ENCODE measurements at regions not wholly inside any gene's neighbourhood (a gene's known extent, or its start where the extent isn't known, plus 50 kb on each side); places are given as distances from the start of the nearest gene placed in this dataset.
"Not testable (repeated sequence)": the region's sequence is repeated elsewhere in the genome, so short reads cannot be mapped to it uniquely, and the experiment has no call there.

DNA sequence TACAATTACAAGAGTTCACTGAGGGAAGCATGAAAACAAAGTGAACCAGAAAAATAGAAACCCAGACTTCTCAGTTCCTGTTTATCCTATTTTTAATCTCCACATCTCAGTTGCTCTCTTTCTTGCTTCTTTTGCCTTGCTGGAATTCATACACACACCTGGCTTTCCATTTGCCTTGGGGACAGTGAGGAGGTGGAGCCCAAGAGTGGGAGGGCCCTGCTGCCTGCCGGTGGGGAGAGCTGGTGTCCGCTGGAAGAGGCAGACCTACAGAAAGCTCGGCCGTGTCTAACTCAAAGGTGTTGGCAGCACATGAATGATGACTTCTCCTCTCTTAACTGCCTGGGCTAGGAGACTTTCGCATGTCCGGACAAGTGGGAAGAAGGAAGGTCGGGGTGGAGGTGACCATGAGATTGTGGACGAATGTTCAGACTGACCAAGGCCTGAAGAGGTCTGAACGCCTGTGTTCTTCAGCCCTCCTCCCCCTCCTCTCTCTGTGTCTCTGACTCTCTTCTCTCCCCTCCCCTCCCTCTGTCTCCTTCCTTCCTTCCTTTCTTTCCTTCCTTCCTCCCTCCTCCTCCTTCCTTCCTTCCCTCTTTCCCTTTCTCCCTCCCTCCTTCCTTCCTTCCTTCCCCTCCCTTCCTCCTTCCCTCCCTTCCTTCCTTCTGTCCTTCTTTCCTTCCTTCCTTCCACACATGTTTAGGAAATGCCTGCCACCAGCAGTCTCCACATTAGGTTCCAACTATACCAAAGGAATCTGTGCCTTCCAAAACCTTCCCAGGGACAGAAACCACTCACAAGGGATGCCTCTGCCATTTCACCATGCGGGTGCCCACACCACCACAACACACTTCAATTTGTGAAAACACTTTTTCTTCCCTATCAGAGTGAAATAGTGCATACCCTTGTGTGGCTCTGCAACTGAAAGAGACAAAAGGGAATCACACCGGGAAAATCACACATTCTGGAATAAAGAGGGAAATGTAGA lies 157.3 kb upstream of the RUNX1 start:
- DNase-seq: no peak

DNA sequence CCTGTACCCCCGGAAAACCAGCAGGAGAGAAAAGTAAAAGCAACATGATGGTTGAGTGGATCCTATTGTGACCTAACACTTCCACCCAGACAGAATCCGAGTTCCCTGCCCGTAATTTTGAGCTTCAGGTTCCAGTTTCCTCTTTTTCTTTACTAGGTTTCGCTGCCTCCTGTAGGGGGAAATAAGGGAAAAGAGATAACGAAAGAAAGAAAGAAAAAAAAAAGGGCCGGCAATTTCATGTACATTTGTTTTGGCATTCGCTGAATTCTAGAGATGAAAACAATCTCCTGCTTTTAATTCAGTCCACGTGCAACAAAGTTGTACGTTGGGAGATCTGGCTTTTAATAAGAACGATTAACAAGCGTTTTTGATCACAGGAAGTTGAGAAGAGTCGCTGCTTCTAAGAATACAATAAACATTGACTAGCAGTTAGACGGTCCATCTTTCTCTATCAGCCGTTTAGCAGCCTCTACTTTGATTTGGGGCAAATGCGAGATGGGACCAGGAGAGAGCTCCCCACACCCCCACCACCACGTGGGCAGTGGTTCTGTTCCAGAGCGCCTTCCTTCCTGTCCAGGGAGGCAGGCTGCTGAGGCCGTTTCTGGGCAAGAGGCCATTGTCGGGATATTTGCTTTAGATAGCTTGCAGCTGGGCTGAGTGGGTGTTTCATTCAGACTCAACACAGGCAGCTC lies 155.9 kb upstream of the RUNX1 start:
- peak; percentile 57 for DNase-seq

- no peak for DNase-seq
Measured at GRCh38 chr21:35204125-35204524, 155.0 kb upstream of the RUNX1 start.

- no peak for DNase-seq
Measured at GRCh38 chr21:35203093-35203977, 154.2 kb upstream of the RUNX1 start.

DNA sequence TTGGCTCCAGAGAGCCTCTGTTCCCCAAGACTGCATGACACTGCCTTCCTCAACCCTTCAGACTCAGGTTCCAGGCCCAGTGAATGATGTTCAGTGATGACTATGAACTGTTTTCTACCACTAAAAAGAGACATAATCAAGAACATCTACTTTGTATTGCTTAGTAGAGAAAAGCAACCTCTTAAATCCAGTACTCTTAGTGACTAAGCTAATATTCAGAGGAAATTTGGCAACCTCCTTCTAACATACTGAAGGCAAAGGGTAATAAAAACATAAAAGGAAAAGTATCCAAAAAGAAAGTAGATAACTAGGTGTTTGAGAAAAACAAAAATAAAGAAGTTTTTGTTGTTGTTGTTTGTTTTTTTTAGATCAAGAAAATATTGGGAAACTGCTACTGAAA lies 153.3 kb upstream of the RUNX1 start:
- DNase-seq: no peak

- no peak for DNase-seq
Measured at GRCh38 chr21:35201799-35202198, 152.7 kb upstream of the RUNX1 start.

DNA sequence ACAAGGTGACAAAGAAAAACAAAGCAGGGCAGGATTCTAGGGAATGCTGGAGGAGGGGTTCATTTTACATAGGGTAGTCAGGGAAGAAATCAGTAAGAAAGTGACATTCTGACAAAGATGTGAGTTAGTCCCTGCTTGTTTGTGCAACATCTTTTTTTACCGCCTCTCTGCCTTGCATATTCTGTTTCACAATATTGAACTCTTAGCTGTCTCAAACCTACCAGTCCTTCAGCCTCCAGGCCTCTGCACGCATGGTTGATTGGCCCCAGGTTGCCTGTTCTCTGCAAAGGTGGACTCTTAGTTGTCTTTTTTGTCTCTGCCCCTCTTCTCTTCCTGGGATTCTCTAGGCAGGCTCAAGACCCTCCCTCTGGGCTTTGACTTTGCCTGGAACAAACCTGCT lies 152.2 kb upstream of the RUNX1 start:
- no peak for DNase-seq

DNA sequence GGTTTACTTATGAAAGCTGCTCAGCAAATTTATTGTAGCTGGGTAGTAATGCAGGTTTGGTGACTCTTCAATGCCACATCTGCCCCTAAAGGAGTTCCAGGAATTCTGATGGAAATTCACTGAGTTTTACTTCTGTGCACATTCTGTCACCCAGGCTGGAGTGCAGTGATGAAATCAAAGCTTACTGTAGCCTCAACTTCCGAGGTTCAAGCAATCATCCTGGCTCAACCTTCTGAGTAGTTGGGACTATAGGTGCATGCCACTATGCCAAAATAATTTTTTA lies 150.6 kb upstream of the RUNX1 start:
- DNase-seq: no peak

DNA sequence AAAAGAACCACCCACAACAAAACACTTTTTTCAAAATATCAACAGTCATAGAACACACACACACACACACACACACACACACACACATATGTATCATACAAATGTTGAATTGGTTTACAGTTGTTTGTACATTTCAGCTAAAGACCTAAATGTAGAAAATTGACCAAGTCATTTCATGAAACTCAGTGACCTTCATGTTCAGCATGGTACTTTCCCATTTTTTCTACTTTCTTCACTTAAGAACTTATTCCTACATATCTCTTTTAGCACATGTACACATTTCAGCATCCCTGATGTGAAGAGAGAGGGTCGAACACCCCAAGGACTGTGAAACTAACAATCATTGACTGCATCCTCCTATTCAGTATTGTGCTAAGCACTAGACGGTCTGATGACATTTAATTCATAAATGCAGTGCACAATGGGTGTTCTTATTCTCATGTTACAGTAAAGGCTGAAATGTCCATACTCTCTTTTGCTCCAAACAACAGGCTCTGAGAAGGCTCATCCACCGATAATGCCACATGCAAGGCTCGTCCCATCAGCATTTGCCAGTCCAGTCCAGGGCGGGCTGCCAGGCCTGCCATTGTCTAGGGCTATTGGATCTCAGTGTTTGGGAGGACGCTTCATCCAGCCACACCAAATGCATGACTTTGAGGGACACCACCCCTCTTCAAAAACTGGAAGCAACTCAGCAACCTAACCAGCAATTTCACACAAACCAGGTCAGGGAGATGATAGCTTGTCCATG lies 150.1 kb upstream of the RUNX1 start:
- DNase-seq: no peak

DNA sequence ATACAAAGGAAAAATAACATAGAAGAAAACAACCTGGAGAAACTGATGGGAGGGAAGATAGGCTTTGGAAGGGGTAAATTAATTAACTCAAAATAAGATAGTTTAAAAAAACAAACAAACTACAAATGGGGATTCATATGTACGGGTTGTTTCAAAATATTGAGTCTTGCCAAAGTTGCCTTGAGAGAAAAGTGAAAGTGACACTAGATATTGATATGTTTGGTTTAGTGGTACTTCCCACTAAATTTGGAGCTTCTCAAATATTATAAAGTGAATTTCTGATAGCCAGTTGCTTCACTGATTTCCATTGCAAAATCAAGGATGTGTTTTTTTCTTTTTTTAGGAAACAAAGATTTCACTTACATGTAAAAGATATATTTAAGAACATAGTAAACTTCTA lies 149.5 kb upstream of the RUNX1 start:
- DNase-seq: no peak

GRCh38 chr21:35197992-35198431 lies 148.9 kb upstream of the RUNX1 start:
- peak; percentile 95 for DNase-seq

- DNase-seq: no peak
Measured at GRCh38 chr21:35197191-35197590, 148.1 kb upstream of the RUNX1 start.

GRCh38 chr21:35196128-35196527 lies 147.0 kb upstream of the RUNX1 start:
- no peak for DNase-seq

DNA sequence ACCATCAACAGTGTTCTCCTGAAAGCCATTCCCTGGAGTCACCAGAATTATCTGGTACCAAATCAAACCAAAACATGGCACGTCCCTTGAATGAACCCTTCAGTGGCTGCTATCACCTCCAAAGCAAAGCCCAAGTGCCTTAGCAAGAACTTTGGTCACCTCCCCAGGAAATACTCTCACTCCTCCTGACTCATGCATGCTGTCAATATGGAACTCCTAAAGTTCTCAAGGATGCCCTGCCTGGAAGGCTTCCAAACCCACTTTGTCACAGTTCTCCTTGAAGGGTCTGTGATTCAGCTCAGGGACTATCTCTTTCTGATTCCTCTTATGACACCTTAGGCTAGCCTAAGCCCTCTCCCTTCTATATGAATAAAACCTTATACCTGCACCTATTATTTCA lies 146.1 kb upstream of the RUNX1 start:
- no peak for DNase-seq

DNA sequence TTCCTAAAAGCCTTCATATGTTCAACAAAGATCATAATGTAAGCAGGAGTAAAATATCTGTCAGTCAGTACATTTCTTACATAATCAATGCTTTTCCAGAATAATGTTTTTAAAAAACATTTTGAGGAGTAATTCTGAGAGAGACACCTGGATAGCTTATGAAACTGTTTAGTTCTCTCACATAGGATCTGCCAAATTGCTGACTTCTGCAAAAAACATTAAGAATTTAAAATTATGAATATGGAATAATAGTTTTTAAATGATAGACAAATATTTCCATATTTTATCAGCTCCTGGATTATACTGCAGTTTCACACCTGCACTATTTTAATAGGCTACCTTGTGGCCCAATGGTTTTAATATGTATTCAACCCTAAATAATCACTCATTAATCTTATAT lies 142.7 kb upstream of the RUNX1 start:
- no peak for DNase-seq

DNA sequence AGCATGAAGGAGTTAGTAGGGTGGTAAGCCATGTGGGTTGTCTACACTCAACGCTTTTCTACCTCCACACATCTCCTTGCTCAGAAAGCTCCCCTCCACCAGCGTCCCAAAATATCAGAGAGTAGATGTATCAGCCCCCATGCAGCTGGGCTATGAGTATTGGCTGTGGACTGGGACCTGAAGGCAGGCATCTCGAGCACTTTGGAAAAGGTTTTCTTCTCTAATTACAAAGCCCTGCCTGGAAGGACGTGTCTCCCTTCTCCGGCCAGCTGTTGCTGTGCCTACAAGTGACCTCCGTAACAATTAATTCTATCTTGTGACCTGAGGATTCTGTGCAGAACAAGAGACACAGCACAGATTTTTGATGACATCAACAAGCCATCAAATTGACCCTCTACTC lies 142.0 kb upstream of the RUNX1 start:
- DNase-seq: no peak

GRCh38 chr21:35190201-35190701 lies 141.1 kb upstream of the RUNX1 start:
- peak; percentile 43 for DNase-seq

GRCh38 chr21:35189077-35189863 lies 140.2 kb upstream of the RUNX1 start:
- DNase-seq: no peak

DNA sequence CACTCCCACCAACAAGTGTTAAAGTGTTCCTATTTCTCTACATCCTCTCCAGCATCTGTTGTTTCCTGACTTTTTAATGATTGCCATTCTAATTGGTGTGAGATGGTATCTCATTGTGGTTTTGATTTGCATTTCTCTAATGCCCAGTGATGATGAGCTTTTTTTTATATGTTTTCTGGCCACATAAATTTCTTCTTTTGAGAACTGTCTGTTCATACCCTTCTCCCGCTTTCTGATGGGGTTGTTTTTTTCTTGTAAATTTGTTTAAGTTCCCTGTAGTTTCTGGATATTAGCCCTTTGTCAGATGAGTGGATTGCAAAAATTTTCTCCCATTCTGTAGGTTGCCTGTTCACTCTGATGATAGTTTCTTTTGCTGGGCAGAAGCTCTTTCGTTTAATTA lies 134.3 kb upstream of the RUNX1 start:
- DNase-seq: not testable (repeated sequence)

DNA sequence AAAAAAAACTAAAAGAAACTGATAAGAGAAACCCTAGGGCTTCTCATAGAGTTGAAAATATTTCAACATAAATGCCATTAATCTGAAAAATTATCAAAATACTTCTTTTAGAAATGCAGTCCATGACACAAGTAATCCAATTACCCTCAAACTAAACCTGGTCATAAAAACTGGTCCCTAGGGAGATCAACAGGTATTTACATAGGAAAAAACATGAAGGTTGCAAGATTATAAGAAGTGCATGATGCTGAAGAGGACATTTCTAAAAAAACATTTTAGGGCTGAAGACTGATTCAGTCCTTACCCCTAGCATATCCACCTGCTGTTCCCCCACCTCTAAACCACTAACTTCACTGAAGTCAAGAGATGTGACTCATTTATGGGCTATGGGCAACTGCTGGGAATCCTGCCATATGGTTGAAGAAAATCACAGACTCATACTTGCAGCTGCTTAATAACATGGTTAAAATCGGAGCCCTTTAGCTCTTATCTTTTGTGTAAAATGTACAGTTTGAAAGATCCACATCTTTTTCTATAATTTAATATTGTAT lies 131.0 kb upstream of the RUNX1 start:
- DNase-seq: peak; percentile 93

DNA sequence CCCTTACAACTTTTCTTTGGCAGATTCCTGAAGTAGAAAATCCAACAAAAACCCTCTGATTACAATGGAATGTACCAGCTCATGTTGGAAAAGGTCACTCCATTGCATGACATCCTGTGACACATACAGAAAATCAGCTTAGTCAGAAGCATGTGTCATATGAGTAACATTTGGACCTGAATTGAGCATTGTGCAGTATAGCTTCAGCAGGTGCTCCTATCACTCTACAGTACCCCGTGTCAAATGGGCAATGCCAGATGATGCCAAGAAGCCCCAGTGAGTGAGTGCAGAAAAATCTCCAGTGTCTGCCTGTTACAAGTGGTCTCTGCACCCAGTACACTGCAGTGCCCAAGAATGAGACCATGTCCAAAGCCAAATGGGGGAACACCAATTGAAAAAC lies 129.7 kb upstream of the RUNX1 start:
- peak; percentile 36 for DNase-seq

All from NCI-H226 (cell line).